ENCODE measurements at regions not wholly inside any gene's neighbourhood (a gene's known extent, or its start where the extent isn't known, plus 50 kb on each side); places are given as distances from the start of the nearest gene placed in this dataset.
"Not testable (repeated sequence)": the region's sequence is repeated elsewhere in the genome, so short reads cannot be mapped to it uniquely, and the experiment has no call there.

DNA sequence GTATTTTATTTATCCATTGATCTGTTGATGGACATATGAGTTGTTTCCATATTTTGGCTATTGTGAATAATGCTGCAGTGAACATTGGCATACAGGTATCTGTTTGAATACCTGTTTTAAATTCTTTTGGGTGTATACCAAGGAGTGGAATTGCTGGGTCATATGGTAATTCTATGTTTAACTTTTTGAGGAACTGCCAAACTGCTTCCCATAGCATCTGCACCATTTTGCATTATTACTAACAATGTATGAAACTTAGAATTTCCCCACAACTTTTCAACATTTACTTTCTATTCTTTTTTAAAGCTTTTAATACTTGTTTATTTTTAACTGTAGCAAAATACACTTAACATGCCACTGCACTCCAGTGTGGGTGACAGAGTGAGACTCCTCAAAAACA, 57.0 kb upstream of the MSN start:
- no peak for DNase-seq

- DNase-seq: no peak
These were observed 57.4 kb upstream of the MSN start for GRCh38 chrX:65610040-65610439.

DNA sequence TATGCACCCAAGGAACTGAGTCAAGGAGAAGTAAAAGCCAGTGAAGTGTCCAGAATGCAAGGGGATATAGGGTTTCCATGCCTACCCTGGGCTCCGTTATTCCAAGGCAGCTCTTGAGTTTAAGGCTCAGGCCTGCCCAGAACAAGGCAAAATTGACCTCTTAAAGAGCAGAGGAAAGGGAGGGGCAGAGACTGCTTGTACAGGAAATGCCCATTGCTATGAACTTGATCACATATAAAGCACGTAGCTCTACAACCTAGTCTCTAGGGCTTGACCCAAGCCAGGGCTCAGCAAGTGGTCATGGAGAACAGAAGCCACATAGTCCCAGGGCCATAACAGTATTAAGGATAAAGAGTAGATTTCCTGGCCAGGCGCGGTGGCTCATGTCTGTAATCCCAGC, 58.2 kb upstream of the MSN start:
- no peak for DNase-seq

- DNase-seq: no peak
These were observed 59.4 kb upstream of the MSN start for GRCh38 chrX:65608026-65608425.

- DNase-seq: no peak
These were observed 60.2 kb upstream of the MSN start for GRCh38 chrX:65607070-65607742.

- DNase-seq: no peak
These were observed 65.3 kb upstream of the MSN start for GRCh38 chrX:65602221-65602560.

DNA sequence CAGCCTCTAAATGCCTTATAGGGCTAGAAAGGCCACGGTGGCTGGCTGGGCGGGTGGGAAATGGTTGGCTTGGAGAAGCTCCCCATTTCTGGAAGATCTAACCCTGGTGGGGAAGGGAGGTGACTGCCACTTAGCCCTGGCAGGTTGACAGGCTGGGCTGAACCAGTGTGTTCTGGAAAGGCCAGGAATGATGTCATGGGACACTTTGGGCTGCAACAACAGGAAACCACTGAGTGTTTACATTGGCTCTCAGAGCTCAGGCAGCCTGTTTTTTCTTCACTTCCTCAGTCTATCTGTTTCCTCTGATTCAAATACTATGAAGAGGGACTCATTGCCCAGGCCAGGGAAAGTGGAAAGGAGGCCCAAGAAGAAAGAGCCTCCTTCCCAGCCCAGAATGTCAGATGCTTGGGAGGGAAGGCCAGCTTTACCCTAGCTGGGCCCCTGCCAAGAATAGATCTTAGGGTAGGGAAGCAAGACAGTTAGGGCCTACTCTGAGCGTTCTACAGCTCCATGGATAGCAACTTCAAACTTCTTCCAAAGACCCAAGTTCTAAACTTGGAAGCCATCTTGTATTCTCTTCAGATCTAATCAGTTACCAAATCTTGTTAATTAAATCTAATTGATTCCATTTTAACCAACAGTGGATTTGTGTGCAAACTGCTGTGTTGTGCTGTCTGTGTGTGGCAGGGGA, 65.8 kb upstream of the MSN start:
- DNase-seq: peak in 9 of 14 donors; percentile 14 to 66 (median 29)

DNA sequence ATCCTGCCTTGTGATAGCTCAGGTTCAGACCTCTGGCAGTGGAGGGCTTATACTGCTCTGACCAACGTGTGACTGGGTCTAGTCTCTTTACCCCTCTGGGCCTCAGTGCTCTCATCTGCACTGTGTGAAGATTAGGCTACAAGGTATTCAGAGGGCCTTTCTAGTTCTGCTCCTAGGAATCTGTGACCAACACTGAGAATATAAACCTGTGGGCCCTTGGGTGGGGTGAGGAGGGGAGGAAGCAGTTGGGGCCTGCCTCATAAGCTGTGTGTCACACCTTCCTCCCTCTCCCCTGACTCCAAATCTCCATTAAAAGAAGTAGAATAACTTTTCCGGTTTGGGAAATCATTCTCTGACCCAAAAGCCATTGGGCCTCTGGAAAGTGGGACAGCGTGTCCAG, 66.3 kb upstream of the MSN start:
- DNase-seq: no peak

- no peak for DNase-seq
These were observed 65.5 kb upstream of the LAS1L start for GRCh38 chrX:65600106-65600505.

- no peak for DNase-seq
These were observed 64.1 kb upstream of the LAS1L start for GRCh38 chrX:65598559-65599147.

- DNase-seq: peak in 2 of 14 donors; percentile 4 to 11
These were observed 61.9 kb upstream of the LAS1L start for GRCh38 chrX:65596270-65597034.

DNA sequence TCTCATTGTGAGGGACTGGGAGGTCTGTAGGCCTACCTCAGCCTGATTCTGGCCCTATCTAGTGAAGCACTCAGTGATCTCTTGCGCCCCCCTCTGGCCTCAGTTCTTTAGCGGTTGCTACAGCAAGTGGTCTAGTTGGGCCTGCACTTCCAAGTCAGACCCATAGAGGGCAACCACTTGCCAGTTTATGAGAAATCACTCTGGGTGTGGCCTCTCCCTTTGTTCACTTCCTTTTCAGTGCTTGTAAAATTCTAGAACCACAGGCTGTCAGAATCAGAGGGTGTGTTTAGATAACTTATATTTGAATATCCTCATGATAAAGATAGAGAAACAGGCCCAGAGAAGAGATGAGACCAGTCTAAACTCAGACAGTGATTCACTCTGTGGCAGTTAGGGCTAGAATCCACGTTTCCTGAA, 60.9 kb upstream of the LAS1L start:
- peak; percentile 2 to 81 (median 68) for DNase-seq

GRCh38 chrX:65591206-65591605, 56.6 kb upstream of the LAS1L start:
- no peak for DNase-seq

DNA sequence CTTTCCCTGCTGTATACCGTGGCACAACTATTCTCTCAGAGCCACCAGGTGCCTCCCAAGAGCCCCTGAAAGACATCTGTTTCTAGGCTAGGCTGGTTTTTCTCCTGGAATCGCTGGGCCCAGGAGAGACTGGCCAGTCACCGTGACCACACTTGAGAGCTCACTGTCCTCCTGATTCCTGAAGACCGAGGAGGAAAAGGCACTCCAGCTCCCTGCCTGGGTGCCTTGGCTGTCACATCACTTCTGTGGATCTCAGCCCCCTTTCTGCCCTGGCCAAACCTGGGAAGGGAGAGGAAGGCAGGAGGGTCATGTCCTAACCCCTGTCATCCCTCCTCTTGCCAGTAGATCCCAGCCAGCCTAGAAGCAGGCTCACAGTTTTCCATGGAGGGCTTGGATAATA, 54.7 kb upstream of the LAS1L start:
- no peak for DNase-seq

- DNase-seq: no peak
These were observed 54.2 kb upstream of the LAS1L start for GRCh38 chrX:65588795-65589194.

GRCh38 chrX:65587616-65588526, 53.3 kb upstream of the LAS1L start:
- DNase-seq: peak in 10 of 14 donors; percentile 4 to 69 (median 41)

DNA sequence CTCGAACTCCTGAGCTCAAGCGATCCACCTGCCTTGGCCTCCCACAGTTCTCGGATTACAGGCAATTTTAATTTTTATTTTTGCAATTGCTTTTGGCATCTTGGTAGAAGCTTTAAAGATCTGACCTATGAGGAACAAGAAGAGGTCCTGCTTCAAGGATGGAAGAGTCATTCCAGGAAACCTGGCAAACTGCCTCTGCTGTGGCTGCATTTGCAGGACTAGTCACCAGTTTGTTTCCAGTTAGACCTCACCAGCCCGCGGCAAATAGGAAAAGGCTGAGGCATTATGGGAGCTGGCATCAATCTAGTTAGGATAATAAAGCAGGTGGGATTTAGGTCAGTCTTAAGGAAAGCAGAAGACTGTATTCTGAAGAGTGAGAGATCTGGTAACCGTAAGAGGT, 51.9 kb upstream of the LAS1L start:
- no peak for DNase-seq

- DNase-seq: not testable (repeated sequence)
These were observed 50.6 kb upstream of the LAS1L start for GRCh38 chrX:65585226-65585625.
